K562 (cell line): ENCODE measurements at regions not wholly inside any gene's neighbourhood (a gene's known extent, or its start where the extent isn't known, plus 50 kb on each side); places are given as distances from the start of the nearest gene placed in this dataset.
"Not testable (repeated sequence)": the region's sequence is repeated elsewhere in the genome, so short reads cannot be mapped to it uniquely, and the experiment has no call there.

Source experiments
- ATAC-seq: fragments of 200-7000 bp; cut with Tn5 transposase; 3 replicates; pipeline ENCODE4 v1.9.1; 2020; ENCODE audit warnings: moderate library complexity
- BruUV-seq: library from RNA; stranded (reverse); fragments of 400-500 nt; replicated peaks from 2 replicates; lab custom pipeline; 2021; lab: Mats Ljungman, UMichigan
- CTCF ChIA-PET: fragments of 300-600 bp; formaldehyde crosslinking; extraction: SDS; loops from one replicate; lab custom pipeline; 2021; ENCODE audit warnings: low intra/inter-chr PET ratio; lab: Yijun Ruan, JAX
- POLR2A ChIA-PET: fragments of 300-600, 350-650 bp; sonication (Branson Sonifier 250); formaldehyde crosslinking; extraction: SDS; loops from one replicate; lab custom pipeline; 2021; ENCODE audit warnings: antibody characterized with exemption, inconsistent platforms; lab: Yijun Ruan, JAX
- DNase-seq, 4 experiments: peaks; one replicate each; pipeline versions ENCODE4 v3.0.0 to v3.0.0-alpha.2; 2011 to 2018; ENCODE audit warnings: low spot score in 3 of 4, mixed read lengths in 3 of 4; ENCODE audit errors: extremely low read depth in 1 of 4
- FAIRE-seq: peaks from 2 replicates; lab custom pipeline; 2011; peaks lifted over from hg19 to GRCh38; lab: Jason Lieb, UNC
- H2AFZ ChIP-seq: 2 replicates; pipeline ENCODE4 v1.6.0; 2011; ENCODE audit warnings: low read depth, low read length, control low read depth, inconsistent platforms
- H3K27ac ChIP-seq: fragments of 200-600 bp; 3 replicates; pipeline ENCODE4 v1.8.0; 2011; ENCODE audit warnings: low read depth, mild to moderate bottlenecking, control low read depth, inconsistent platforms, low read length, moderate library complexity, mixed read lengths; ENCODE audit errors: extremely low read depth
- H3K27me3 ChIP-seq, 2 experiments: fragments of 300-600 bp in 1 of 2; 2 replicates in 1 of 2; 3 replicates in 1 of 2; pipeline versions ENCODE4 v1.6.0 to v1.8.0; 2011; ENCODE audit warnings: inconsistent platforms in 2 of 2, low read length in 2 of 2, mild to moderate bottlenecking in 1 of 2, mixed read lengths in 1 of 2, moderate library complexity in 1 of 2; ENCODE audit not compliant: control insufficient read depth in 2 of 2, insufficient read depth in 2 of 2
- H3K36me3 ChIP-seq: fragments of 300-600 bp; 3 replicates; pipeline ENCODE4 v1.8.0; 2011; ENCODE audit warnings: mild to moderate bottlenecking, low read length, inconsistent platforms; ENCODE audit not compliant: control insufficient read depth, insufficient read depth
- H3K4me1 ChIP-seq, 2 experiments: fragments of 200-600 bp in 1 of 2; replicated peaks in 1 of 2; 2 replicates in 1 of 2; 3 replicates in 1 of 2; pipeline versions ENCODE4 v1.5.1 to v1.8.0; 2011; ENCODE audit warnings: inconsistent platforms in 2 of 2, low read length in 2 of 2, mild to moderate bottlenecking in 1 of 2, mixed read lengths in 1 of 2, moderate library complexity in 1 of 2; ENCODE audit not compliant: control insufficient read depth in 2 of 2, insufficient read depth in 2 of 2
- H3K4me2 ChIP-seq: 2 replicates; pipeline ENCODE4 v1.6.1; 2011; ENCODE audit warnings: low read length, control low read depth, inconsistent platforms, mixed read lengths; ENCODE audit not compliant: insufficient read depth
- H3K4me3 ChIP-seq: fragments of 200-600 bp; sonication (generic), shearing (Covaris generic); 2 replicates; pipeline ENCODE4 v1.5.1; 2016; ENCODE audit warnings: control low read depth, inconsistent platforms
- H3K79me2 ChIP-seq: fragments of 200-600 bp; 3 replicates; pipeline ENCODE4 v1.8.0; 2011; ENCODE audit warnings: low read length, inconsistent platforms; ENCODE audit not compliant: control insufficient read depth, insufficient read depth
- H3K9ac ChIP-seq, 2 experiments: 2 replicates each; pipeline versions ENCODE4 v1.6.0 to v1.6.1; 2011; ENCODE audit warnings: low read depth in 2 of 2, low read length in 2 of 2, control low read depth in 1 of 2, inconsistent platforms in 1 of 2, mild to moderate bottlenecking in 1 of 2, mixed read lengths in 1 of 2; ENCODE audit not compliant: insufficient read depth in 1 of 2
- H3K9me1 ChIP-seq: one replicate; pipeline ENCODE4 v1.6.0; 2011; ENCODE audit warnings: inconsistent platforms, mild to moderate bottlenecking, low read length, moderate library complexity; ENCODE audit not compliant: control insufficient read depth, insufficient read depth
- H3K9me3 ChIP-seq: replicated peaks from 2 replicates; pipeline ENCODE4 v1.5.1; 2011; ENCODE audit warnings: low read depth, low read length, inconsistent platforms; ENCODE audit not compliant: control insufficient read depth, insufficient read depth
- H4K20me1 ChIP-seq: replicated peaks from 2 replicates; pipeline ENCODE4 v1.6.1; 2011; ENCODE audit warnings: low read length, inconsistent platforms, mixed read lengths; ENCODE audit not compliant: control insufficient read depth, insufficient read depth
- CTBP1 ChIP-seq: fragments of 450-650 bp; IDR thresholded peaks from 2 replicates; pipeline ENCODE4 v1.6.1; 2016; ENCODE audit warnings: borderline replicate concordance
- FOXK2 ChIP-seq, 2 experiments: fragments of 450-650 bp; IDR thresholded peaks in 1 of 2; conservative IDR thresholded peaks in 1 of 2; 2 replicates each; pipeline ENCODE4 v1.6.1; 2016; ENCODE audit warnings: low read depth in 2 of 2, mild to moderate bottlenecking in 1 of 2
- HEY1 ChIP-seq: fragments of 250-450 bp; sonication (Bioruptor Pico); IDR thresholded peaks from 2 replicates; pipeline ENCODE4 v1.5.0; 2020; ENCODE audit warnings: mild to moderate bottlenecking, moderate library complexity, borderline replicate concordance
- SRSF9 ChIP-seq: fragments of 200-400 bp; formaldehyde crosslinking; IDR thresholded peaks from 2 replicates; pipeline ENCODE4 v1.6.1; 2017; ENCODE audit warnings: low read depth, low read length, borderline replicate concordance
- WGBS: fragments of 100-300 bp; shearing (Covaris generic); methylation state at CpG from one replicate; pipeline ENCODE4 v1.1.6; 2016; ENCODE audit warnings: low coverage, mixed read lengths; ENCODE audit not compliant: insufficient coverage; ENCODE audit errors: missing lambda C conversion rate; 5-methylcytosine and 5-hydroxymethylcytosine counted together
- in situ Hi-C: fragments of 300-500 bp; cut with MboI; formaldehyde crosslinking; loops from 4 replicates; pipeline ENCODE4 v1.15.0; 2018; ENCODE audit warnings: inconsistent platforms, mixed read lengths
- intact Hi-C: fragments of 100-400 bp; cut with micrococcal nuclease; formaldehyde crosslinking; loops from 2 replicates; pipeline ENCODE4 v1.14.2; 2022
- TF ChIP-seq, protein P1 (sequence below): sonication (generic); formaldehyde crosslinking; IDR thresholded peaks from 2 replicates; pipeline ENCODE4 v1.8.0; 2022; ENCODE audit warnings: mild to moderate bottlenecking, low read depth, missing genetic modification reagents

DNA sequence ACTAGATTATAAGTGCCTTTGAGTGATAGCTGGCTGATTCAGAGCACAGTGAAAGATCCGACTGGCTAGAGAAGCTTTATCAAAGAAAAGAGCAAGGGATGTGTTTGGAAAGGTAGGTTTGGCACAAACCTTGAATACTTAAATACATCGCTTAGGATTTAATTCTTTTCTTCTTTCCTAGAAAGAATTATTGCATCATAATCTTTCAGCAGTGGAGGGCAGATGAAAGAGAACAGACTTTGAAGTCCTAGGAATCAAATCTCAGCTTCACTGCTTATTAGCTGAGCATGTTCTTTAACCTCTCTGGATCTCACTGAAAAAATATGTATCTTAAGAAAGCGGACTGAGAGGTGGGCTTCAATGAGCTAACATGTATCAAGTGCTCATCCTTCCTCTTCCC, 122.8 kb downstream of the ZNF365 start (continued):
- no peak for TF ChIP-seq HEY1 (CRISPR knock-in tag)
- no peak for TF ChIP-seq SRSF9
- TF ChIP-seq FOXK2 (conservative IDR thresholded peaks at IDR 0.05 in 1 of 2, IDR thresholded peaks at IDR 0.05 in 1 of 2; ENCODE audit: low read depth in 2 of 2) = no peak
- TF ChIP-seq, protein P1, sequence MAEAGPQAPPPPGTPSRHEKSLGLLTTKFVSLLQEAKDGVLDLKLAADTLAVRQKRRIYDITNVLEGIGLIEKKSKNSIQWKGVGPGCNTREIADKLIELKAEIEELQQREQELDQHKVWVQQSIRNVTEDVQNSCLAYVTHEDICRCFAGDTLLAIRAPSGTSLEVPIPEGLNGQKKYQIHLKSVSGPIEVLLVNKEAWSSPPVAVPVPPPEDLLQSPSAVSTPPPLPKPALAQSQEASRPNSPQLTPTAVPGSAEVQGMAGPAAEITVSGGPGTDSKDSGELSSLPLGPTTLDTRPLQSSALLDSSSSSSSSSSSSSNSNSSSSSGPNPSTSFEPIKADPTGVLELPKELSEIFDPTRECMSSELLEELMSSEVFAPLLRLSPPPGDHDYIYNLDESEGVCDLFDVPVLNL (CRISPR knock-in tag) = no peak

DNA sequence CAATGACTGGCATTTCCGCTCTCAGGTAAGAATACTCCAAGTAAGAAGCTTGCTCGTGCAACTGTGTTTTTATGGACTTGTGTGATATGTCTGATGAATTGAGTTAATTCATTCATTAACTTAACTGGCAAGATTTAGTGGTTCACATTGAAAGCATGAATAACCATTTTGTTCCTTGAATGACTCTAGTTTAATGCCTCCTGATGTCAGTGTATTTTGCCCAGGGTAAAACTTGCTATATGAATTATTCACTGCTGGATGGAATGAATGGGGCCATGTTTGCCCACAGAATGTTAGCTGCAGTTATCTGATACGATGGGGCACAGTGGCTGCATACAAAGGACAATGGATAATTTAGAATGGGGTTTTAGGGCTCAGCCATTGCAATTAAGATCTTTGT, 124.1 kb downstream of the ZNF365 start:
- H3K9ac ChIP-seq = no peak overlapping the region
- H3K27me3 ChIP-seq = no peaks in the 10 kb centered on the region; a peak in 1 of 5 replicates
- DNase-seq (no peak), FAIRE-seq (no peak), ATAC-seq (no peak)
- no peaks in the 10 kb centered on the region for H3K4me1 ChIP-seq
- TF ChIP-seq CTBP1 = no peak
- no peaks in the 10 kb centered on the region for H3K9me3 ChIP-seq
- H3K4me2 ChIP-seq = no peak overlapping the region
- H3K4me3 ChIP-seq = no peak overlapping the region
- ChIA-PET POLR2A (interaction anchor here (1.8 kb wide), 1 partner anchor 8 kb away, joined by 4 read pairs; no protein-coding TSS in a partner anchor), CTCF (no interaction called here)
- H3K79me2 ChIP-seq = no peaks in the 10 kb centered on the region
- no peak overlapping the region for H2AFZ ChIP-seq
- H4K20me1 ChIP-seq = no peaks in the 10 kb centered on the region
- intact Hi-C loops (no loop called here), in situ Hi-C loops (no loop called here)
- BruUV-seq = no TSS peak
- H3K27ac ChIP-seq = no peak overlapping the region
- no peaks in the 10 kb centered on the region for H3K9me1 ChIP-seq
- no peaks in the 10 kb centered on the region for H3K36me3 ChIP-seq
- WGBS = 2% methylated on average over 3 of the region's 3 CpGs

DNA sequence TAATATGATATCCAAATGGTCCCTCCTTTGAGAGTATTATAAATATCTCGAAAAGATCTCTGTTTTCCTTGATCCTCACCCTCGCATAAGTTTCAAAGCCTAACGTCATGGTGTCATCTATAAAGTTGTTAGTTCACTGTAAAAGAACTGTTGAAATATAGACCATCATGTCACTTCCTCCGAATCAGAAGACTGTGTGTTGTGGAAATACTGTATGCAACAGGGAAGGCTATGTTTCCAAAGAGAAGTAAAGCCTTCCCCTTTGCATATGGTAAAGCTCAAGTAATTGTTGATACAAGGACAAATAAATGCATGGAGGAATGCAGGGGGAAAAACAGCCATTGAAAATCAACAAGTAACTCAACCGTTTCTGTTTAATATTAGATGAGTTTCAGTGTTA, 125.9 kb downstream of the ZNF365 start:
- ATAC-seq, H3K4me1 ChIP-seq, H4K20me1 ChIP-seq, H3K9me1 ChIP-seq, H3K4me2 ChIP-seq, in situ Hi-C loops, BruUV-seq, DNase-seq, H3K9me3 ChIP-seq, H3K27me3 ChIP-seq, intact Hi-C loops, H3K4me3 ChIP-seq, H3K27ac ChIP-seq, CTCF ChIA-PET, H3K9ac ChIP-seq, H3K36me3 ChIP-seq, H2AFZ ChIP-seq, H3K79me2 ChIP-seq: not testable (repeated sequence)
- WGBS = 0% methylated on average over 3 of the region's 5 CpGs
- POLR2A ChIA-PET = interaction anchor here (0.5 kb wide), 1 partner anchor 28 kb away, joined by 3 read pairs; no protein-coding TSS in a partner anchor
- peak; percentile 11 for FAIRE-seq
